ENCODE measurements at regions not wholly inside any gene's neighbourhood (a gene's known extent, or its start where the extent isn't known, plus 50 kb on each side); places are given as distances from the start of the nearest gene placed in this dataset.
"Not testable (repeated sequence)": the region's sequence is repeated elsewhere in the genome, so short reads cannot be mapped to it uniquely, and the experiment has no call there.

DNA sequence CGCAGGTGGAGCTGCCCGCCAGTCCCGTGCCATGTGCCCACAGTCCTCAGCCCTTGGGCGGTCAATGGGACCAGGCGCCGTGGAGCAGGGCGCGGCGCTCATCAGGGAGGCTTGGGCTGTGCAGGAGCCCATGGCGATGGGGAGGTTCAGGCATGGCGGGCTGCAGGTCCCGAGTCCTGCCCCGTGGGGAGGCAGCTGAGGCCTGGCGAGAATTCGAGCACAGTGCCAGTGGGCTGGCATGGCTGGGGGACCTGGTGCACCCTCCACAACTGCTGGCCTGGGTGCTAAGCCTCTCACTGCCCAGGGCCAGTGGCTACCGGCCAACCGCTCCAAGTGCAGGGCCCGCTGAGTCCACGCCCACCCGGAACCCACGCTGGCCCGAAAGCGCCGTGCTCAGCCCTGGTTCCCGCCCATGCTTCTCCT, 646.5 kb downstream of the GABRG1 start:
- no peak for DNase-seq (ENCODE audit: extremely low spot score, unreplicated experiment)
- Mint-ChIP-seq H3K36me3 (ENCODE audit: unreplicated experiment) (no peaks in the 10 kb centered on the region), H3K4me1 (ENCODE audit: unreplicated experiment) (no peaks in the 10 kb centered on the region), H3K9me3 (ENCODE audit: unreplicated experiment) (peaks cover 8% of the 10 kb centered on the region), H3K27me3 (ENCODE audit: unreplicated experiment) (no peaks in the 10 kb centered on the region), H3K4me3 (ENCODE audit: unreplicated experiment) (no peak overlapping the region), H3K27ac (ENCODE audit: unreplicated experiment) (no peak overlapping the region)
- TF ChIP-seq, protein P1, sequence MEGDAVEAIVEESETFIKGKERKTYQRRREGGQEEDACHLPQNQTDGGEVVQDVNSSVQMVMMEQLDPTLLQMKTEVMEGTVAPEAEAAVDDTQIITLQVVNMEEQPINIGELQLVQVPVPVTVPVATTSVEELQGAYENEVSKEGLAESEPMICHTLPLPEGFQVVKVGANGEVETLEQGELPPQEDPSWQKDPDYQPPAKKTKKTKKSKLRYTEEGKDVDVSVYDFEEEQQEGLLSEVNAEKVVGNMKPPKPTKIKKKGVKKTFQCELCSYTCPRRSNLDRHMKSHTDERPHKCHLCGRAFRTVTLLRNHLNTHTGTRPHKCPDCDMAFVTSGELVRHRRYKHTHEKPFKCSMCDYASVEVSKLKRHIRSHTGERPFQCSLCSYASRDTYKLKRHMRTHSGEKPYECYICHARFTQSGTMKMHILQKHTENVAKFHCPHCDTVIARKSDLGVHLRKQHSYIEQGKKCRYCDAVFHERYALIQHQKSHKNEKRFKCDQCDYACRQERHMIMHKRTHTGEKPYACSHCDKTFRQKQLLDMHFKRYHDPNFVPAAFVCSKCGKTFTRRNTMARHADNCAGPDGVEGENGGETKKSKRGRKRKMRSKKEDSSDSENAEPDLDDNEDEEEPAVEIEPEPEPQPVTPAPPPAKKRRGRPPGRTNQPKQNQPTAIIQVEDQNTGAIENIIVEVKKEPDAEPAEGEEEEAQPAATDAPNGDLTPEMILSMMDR (IDR thresholded peaks at IDR 0.05), result no peak

DNA sequence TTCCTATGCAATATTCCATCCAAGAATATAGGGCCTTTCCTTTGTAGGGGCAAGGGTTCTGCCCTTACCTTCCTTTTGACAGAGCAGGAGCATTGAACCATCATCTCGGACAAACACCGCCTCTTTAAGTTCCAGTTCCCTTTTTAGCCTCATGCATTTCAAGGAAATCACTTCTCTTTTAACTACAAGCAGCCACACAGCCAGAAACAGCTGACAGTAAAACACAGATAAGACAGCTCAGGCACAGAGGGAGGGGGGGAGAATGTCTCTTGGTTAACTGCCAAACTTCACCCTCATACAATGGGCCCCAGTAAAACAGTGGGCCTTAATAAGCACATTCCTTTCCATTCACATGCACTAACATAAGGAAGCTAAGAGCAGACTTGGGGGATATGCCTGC, 648.3 kb downstream of the GABRG1 start:
- no peak for DNase-seq (ENCODE audit: extremely low spot score, unreplicated experiment)
- H3K27ac Mint-ChIP-seq (ENCODE audit: unreplicated experiment), result no peak overlapping the region
- TF ChIP-seq, protein P1 (IDR thresholded peaks at IDR 0.05), result no peak
- H3K4me3 Mint-ChIP-seq (ENCODE audit: unreplicated experiment), result no peak overlapping the region
- no peaks in the 10 kb centered on the region for H3K36me3 Mint-ChIP-seq (ENCODE audit: unreplicated experiment)
- peaks cover 8% of the 10 kb centered on the region for H3K9me3 Mint-ChIP-seq (ENCODE audit: unreplicated experiment)
- H3K27me3 Mint-ChIP-seq (ENCODE audit: unreplicated experiment), result no peaks in the 10 kb centered on the region
- H3K4me1 Mint-ChIP-seq (ENCODE audit: unreplicated experiment), result no peaks in the 10 kb centered on the region

DNA sequence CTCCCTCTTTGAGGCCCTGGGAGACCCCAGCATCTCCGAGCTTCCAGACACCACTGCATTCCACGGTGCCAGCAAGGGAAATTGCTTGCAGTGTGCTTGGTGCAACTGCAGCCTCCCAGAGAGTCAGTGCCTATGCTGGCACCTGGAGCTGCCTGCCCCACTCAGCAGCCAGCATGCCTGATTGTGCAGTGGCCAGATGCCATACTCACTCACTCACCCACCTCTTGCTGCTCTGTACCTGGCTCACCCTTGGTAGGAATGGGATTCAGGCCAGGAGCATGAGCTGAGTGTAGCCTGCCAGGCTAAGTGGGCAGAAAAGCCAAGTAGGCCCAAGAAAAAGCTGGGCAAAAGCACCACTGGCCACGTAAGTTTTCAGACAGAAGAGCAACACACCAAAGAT, 651.4 kb downstream of the GABRG1 start:
- Mint-ChIP-seq H3K27me3 (ENCODE audit: unreplicated experiment) (no peaks in the 10 kb centered on the region), H3K36me3 (ENCODE audit: unreplicated experiment) (no peaks in the 10 kb centered on the region), H3K4me1 (ENCODE audit: unreplicated experiment) (no peaks in the 10 kb centered on the region), H3K4me3 (ENCODE audit: unreplicated experiment) (no peak overlapping the region), H3K9me3 (ENCODE audit: unreplicated experiment) (peaks cover 8% of the 10 kb centered on the region), H3K27ac (ENCODE audit: unreplicated experiment) (no peak overlapping the region)
- no peak for DNase-seq (ENCODE audit: extremely low spot score, unreplicated experiment)
- TF ChIP-seq, protein P1 (IDR thresholded peaks at IDR 0.05), result no peak

DNA sequence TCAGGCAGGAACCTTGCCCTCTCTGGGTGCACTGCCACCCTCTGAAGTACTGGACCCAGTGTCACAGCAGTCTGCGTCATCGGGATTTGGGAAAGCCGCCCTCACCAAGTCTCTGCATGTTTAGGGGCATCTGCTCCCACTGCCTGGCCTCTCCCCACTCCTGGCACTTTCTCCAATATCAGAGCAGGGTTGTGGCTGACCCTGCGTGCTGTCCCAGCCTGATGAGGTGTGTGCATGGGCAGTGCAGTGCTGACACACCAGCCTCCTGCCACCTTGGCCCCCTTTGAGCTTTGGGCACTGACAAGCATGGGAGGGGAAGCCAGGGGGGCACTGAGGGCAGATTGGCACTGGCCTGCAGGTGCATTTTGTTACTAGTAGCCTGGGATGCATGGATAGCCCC, 652.5 kb downstream of the GABRG1 start:
- Mint-ChIP-seq H3K27me3 (ENCODE audit: unreplicated experiment) (no peaks in the 10 kb centered on the region), H3K27ac (ENCODE audit: unreplicated experiment) (no peak overlapping the region), H3K4me1 (ENCODE audit: unreplicated experiment) (no peaks in the 10 kb centered on the region), H3K9me3 (ENCODE audit: unreplicated experiment) (peaks cover 5% of the 10 kb centered on the region), H3K36me3 (ENCODE audit: unreplicated experiment) (no peaks in the 10 kb centered on the region), H3K4me3 (ENCODE audit: unreplicated experiment) (no peak overlapping the region)
- DNase-seq (ENCODE audit: extremely low spot score, unreplicated experiment), result no peak
- TF ChIP-seq, protein P1 (IDR thresholded peaks at IDR 0.05), result no peak

DNA sequence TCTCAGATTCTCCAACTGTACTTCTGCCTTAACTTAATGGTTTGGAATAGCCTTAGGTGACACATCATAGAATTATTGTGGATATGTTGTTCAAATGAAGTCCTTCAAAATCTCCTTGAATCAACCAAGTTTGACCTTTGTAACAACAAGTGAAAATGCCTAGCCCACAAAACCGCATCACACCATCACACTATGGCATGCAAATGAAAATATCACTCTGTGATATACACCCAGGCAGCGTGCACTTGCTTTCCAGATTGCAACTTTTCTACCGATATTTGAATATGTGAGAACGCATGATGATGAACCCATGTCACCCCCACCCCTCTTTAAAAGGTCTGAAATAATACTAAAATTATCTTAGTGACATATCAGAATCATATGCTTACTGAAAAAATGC, 656.7 kb downstream of the GABRG1 start:
- Mint-ChIP-seq H3K4me3 (ENCODE audit: unreplicated experiment) (no peak overlapping the region), H3K36me3 (ENCODE audit: unreplicated experiment) (no peaks in the 10 kb centered on the region), H3K4me1 (ENCODE audit: unreplicated experiment) (no peaks in the 10 kb centered on the region), H3K27me3 (ENCODE audit: unreplicated experiment) (no peaks in the 10 kb centered on the region), H3K27ac (ENCODE audit: unreplicated experiment) (no peak overlapping the region), H3K9me3 (ENCODE audit: unreplicated experiment) (no peaks in the 10 kb centered on the region)
- TF ChIP-seq, protein P1 (IDR thresholded peaks at IDR 0.05), result no peak
- no peak for DNase-seq (ENCODE audit: extremely low spot score, unreplicated experiment)

DNA sequence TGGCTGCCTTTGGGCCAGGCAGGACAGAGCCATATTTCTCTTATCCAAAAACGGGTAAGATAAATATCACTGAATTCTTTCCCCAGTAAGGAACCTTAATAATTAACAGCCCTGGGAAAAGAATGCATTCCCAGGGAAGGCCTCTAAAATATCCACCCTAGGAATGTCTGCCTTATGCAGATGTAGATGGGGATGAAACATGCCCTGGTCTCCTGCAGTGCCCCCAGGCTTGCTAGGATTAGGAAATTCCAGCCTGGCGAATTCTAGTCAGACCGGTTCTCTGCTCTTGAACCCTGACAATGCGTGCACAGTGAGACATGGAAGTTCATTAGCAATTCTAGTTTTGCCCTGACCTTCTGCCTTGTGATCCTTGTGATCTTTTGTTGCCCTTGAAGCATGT, 663.7 kb downstream of the GABRG1 start:
- H3K27me3 Mint-ChIP-seq (ENCODE audit: unreplicated experiment); H3K9me3 Mint-ChIP-seq (ENCODE audit: unreplicated experiment); H3K4me1 Mint-ChIP-seq (ENCODE audit: unreplicated experiment); DNase-seq (ENCODE audit: extremely low spot score, unreplicated experiment); H3K27ac Mint-ChIP-seq (ENCODE audit: unreplicated experiment); H3K36me3 Mint-ChIP-seq (ENCODE audit: unreplicated experiment); H3K4me3 Mint-ChIP-seq (ENCODE audit: unreplicated experiment): not testable (repeated sequence)

Data from osteocyte (in vitro differentiated cells).